Uterus (tissue), 3 donors: ENCODE measurements at regions not wholly inside any gene's neighbourhood (a gene's known extent, or its start where the extent isn't known, plus 50 kb on each side); places are given as distances from the start of the nearest gene placed in this dataset.
"Not testable (repeated sequence)": the region's sequence is repeated elsewhere in the genome, so short reads cannot be mapped to it uniquely, and the experiment has no call there.

ENCODE experiments used
- DNase-seq, 2 donors: peaks; one replicate each; pipeline ENCODE4 v3.0.0-alpha.2; 2019 to 2020
- H3K27ac ChIP-seq, 2 donors: fragments of 200-600 bp; sonication (generic); 1 replicate in 1 of 2; 2 replicates in 1 of 2; pipeline ENCODE4 v1.5.1; 2016 to 2018
- H3K27me3 ChIP-seq, 2 donors: fragments of 200-600 bp; sonication (generic); one replicate each; pipeline ENCODE4 v1.5.1; 2018 to 2019; ENCODE audit warnings: control low read depth in 1 of 2
- H3K36me3 ChIP-seq, 2 donors: fragments of 200-600 bp; sonication (generic); one replicate each; pipeline ENCODE4 v1.5.1; 2019; ENCODE audit warnings: control low read depth in 1 of 2
- H3K4me1 ChIP-seq, 2 donors: fragments of 200-600 bp; sonication (generic); one replicate each; pipeline ENCODE4 v1.5.1; 2018 to 2019; ENCODE audit warnings: control low read depth in 1 of 2
- H3K4me3 ChIP-seq, 2 donors: fragments of 200-600 bp; sonication (generic); 1 replicate in 1 of 2; 2 replicates in 1 of 2; pipeline ENCODE4 v1.5.1; 2018 to 2019; ENCODE audit warnings: mild to moderate bottlenecking in 1 of 2
- H3K9me3 ChIP-seq, 2 donors: fragments of 200-600 bp; sonication (generic); one replicate each; pipeline ENCODE4 v1.5.1; 2019; ENCODE audit warnings: control low read depth in 1 of 2
- POLR2A ChIP-seq, 2 donors: fragments of 450-650 bp; IDR thresholded peaks; one replicate each; pipeline ENCODE4 v1.6.1; 2016; ENCODE audit warnings: antibody characterized with exemption in 2 of 2, mild to moderate bottlenecking in 1 of 2, moderate library complexity in 1 of 2
- intact Hi-C: fragments of 100-400 bp; cut with DNase I; formaldehyde crosslinking; loops from one replicate; pipeline ENCODE4 v1.15.1; 2023; ENCODE audit warnings: low total_unique reads
- TF ChIP-seq, protein P1 (sequence below), 4 experiments: fragments of 200-600 bp in 2 of 4; fragments of 450-650 bp in 2 of 4; sonication (generic) in 2 of 4; IDR thresholded peaks; one replicate each; pipeline ENCODE4 v1.5.1; 2016 to 2019; ENCODE audit warnings: antibody characterized with exemption in 4 of 4, mild to moderate bottlenecking in 2 of 4, moderate library complexity in 1 of 4
- donor health status: DM: yes; HTN: yes; CAD: no.

DNA sequence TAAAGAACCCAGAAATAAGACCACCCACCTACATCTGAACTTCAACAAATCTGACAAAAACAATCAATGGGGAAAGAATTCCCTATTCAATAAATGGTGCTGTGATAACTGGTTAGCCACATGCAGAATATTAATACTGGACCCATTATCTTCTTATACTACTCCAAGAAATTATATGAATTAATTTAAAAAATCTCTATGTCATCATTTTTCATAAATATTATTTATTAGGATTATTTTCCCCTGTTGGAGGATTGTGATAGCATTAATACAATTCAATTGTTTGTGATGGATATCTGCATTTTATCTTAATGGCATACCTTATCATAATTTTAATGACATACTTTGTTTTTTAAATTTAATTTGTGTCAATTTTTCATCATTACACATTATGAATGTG, 682.2 kb upstream of the CTNND2 start:
- H3K9me3 ChIP-seq: no peaks in the 10 kb centered on the region
- no peaks in the 10 kb centered on the region for H3K27me3 ChIP-seq
- intact Hi-C loops: no loop called here
- TF ChIP-seq, protein P1, sequence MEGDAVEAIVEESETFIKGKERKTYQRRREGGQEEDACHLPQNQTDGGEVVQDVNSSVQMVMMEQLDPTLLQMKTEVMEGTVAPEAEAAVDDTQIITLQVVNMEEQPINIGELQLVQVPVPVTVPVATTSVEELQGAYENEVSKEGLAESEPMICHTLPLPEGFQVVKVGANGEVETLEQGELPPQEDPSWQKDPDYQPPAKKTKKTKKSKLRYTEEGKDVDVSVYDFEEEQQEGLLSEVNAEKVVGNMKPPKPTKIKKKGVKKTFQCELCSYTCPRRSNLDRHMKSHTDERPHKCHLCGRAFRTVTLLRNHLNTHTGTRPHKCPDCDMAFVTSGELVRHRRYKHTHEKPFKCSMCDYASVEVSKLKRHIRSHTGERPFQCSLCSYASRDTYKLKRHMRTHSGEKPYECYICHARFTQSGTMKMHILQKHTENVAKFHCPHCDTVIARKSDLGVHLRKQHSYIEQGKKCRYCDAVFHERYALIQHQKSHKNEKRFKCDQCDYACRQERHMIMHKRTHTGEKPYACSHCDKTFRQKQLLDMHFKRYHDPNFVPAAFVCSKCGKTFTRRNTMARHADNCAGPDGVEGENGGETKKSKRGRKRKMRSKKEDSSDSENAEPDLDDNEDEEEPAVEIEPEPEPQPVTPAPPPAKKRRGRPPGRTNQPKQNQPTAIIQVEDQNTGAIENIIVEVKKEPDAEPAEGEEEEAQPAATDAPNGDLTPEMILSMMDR (IDR thresholded peaks at IDR 0.05): no peak
- TF ChIP-seq POLR2A (IDR thresholded peaks at IDR 0.05): no peak
- H3K4me3 ChIP-seq: no peak overlapping the region
- H3K4me1 ChIP-seq: no peaks in the 10 kb centered on the region
- H3K36me3 ChIP-seq: no peaks in the 10 kb centered on the region
- no peak for DNase-seq
- no peak overlapping the region for H3K27ac ChIP-seq

DNA sequence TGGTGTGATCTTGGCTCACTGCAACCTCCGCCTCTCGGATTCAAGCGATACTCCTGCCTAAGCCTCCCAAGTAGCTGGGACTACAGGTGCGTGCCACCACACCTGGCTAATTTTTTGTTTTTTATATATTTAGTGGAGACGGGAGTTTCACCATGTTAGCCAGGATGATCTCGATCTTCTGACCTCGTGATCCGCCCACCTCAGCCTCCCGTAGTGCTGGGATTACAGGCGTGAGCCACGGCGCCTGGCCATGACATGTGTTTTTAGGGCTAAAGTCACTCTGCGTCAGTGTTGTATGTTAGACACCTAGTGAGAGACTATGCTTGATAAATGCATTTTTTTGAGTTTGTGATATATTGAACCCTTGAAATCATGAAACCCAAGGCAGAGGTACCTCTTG, 674.6 kb upstream of the CTNND2 start:
- H3K4me1 ChIP-seq, H3K27ac ChIP-seq, intact Hi-C loops, H3K36me3 ChIP-seq, H3K9me3 ChIP-seq, DNase-seq, H3K27me3 ChIP-seq, H3K4me3 ChIP-seq: not testable (repeated sequence)

DNA sequence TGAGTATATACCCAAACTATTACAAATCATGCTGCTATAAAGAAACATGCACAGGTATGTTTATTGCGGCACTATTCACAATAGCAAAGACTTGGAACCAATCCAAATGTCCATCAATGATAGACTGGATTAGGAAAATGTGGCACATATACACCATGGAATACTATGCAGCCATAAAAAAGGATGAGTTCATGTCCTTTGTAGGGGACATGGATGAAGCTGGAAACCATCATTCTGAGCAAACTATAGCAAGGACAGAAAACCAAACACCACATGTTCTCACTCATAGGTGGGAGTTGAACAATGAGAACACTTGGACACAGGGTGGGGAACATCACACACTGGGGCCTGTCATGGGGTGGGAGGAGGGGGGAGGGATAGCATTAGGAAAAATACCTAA, 672.7 kb upstream of the CTNND2 start:
- DNase-seq, H3K9me3 ChIP-seq, H3K4me3 ChIP-seq, H3K27ac ChIP-seq, H3K4me1 ChIP-seq, H3K27me3 ChIP-seq, H3K36me3 ChIP-seq, intact Hi-C loops: not testable (repeated sequence)

DNA sequence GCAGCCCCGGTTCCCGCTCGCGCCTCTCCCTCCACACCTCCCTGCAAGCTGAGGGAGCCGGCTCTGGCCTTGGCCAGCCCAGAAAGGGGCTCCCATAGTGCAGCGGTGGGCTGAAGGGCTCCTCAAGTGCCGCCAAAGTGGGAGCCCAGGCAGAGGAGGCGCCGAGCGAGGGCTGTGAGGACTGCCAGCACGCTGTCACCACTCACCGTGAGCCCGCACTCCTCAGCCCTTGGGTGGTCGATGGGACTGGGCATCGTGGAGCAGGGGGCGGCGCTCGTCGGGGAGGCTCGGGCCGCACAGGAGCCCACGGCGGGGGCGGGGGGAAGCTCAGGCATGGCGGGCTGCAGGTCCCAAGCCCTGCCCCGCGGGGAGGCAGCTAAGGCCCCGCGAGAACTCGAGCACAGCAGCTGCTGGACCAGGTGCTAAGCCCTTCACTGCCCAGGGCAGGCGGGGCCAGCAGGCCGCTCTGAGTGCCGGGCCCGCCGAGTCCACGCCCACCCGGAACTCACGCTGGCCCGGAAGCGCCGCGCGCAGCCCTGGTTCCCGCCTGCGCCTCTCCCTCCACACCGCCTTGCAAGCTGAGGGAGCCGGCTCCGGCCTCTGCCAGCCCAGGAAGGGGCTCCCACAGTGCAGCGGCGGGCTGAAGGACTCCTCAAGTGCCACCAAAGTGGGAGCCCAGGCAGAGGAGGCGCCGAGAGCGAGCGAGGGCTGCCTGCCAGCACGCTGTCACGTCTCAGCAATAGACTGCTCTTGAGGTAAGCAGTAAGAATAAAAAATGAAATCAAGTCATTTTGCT, 670.2 kb upstream of the CTNND2 start:
- H3K4me1 ChIP-seq, H3K36me3 ChIP-seq, H3K27me3 ChIP-seq, intact Hi-C loops, H3K4me3 ChIP-seq, H3K9me3 ChIP-seq, DNase-seq, H3K27ac ChIP-seq: not testable (repeated sequence)

DNA sequence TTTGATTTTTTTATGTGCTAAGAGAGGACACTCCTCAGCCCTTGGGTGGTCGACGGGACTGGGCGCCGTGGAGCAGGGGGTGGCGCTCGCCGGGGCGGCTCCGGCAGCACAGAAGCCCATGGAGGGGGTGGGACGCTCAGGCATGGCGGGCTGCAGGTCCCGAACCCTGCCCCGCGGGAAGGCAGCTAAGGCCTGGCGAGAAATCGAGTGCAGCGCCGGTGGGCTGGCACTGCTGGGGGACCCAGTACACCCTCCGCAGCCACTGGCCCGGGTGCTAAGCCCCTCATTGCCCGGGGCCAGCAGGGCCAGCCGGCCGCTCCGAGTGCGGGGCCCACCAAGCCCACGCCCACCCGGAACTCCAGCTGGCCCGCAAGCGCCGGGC, 669.7 kb upstream of the CTNND2 start:
- H3K36me3 ChIP-seq, intact Hi-C loops, H3K27ac ChIP-seq, H3K9me3 ChIP-seq, DNase-seq, H3K4me1 ChIP-seq, H3K27me3 ChIP-seq, H3K4me3 ChIP-seq: not testable (repeated sequence)

DNA sequence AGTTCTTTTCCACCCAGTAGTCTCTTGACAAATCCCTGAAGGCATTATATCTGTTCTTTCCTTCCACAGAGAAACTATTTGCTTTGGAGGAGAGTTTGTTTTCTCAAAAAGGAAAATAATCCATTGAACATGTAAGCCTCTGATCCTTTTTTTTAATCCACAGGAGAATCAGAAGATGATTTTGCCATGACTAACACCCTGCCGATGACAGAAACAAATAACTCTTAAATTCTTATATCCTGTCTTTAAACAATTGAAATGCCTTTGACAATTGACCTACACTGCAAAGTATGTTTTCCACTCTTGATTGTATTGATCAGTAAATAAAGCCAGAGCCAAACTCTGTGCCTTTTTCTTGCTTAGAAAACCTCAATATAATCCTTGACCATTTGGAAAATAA, 666.4 kb upstream of the CTNND2 start:
- Histone ChIP-seq H3K4me3 (no peak overlapping the region), H3K36me3 (no peaks in the 10 kb centered on the region), H3K27me3 (no peaks in the 10 kb centered on the region), H3K4me1 (no peaks in the 10 kb centered on the region), H3K9me3 (no peaks in the 10 kb centered on the region), H3K27ac (no peak overlapping the region)
- TF ChIP-seq, protein P1 (IDR thresholded peaks at IDR 0.05): no peak
- no peak for TF ChIP-seq POLR2A (IDR thresholded peaks at IDR 0.05)
- no peak for DNase-seq
- intact Hi-C loops: no loop called here

DNA sequence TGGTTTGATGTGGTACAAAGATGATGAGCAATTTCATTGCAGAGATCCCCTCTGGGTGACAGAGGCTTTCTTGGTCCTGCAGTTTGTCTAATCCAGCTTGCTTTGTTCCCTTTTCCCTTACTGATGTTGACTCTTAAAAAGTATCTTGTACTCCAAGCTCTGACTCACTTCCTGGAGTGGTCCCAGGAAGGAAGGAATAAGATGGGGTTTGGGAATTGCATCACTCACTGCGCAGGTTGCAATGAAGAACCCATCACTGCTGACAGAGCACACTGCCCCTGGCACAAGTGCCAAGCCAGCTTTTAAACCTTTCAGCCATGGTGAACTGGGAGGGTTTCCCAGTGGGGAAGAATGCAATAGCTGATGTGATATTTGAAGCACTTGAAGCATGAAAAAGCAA, 662.2 kb upstream of the CTNND2 start:
- H3K9me3 ChIP-seq: no peaks in the 10 kb centered on the region
- H3K4me3 ChIP-seq: no peak overlapping the region
- no peak for DNase-seq
- no peaks in the 10 kb centered on the region for H3K27me3 ChIP-seq
- intact Hi-C loops: no loop called here
- H3K4me1 ChIP-seq: no peaks in the 10 kb centered on the region
- no peaks in the 10 kb centered on the region for H3K36me3 ChIP-seq
- no peak for TF ChIP-seq POLR2A (IDR thresholded peaks at IDR 0.05)
- no peak overlapping the region for H3K27ac ChIP-seq

DNA sequence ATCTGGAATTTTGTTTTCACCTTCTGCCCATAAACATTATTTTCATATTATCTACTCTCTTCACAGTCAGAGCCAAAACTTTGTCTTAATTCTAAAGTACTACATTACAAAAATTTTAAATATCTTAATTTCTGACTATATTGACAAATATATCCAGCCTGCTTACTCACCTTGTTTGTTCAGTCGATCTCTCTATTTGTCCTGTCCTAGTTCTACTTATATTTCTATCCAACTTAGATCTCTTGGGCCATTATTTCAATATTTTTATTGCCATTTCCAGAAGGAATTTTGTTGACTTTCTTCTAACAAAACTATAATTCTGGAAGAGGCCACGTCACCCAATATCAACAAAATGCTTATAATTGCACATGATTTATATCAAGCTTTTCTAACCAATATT, 652.8 kb upstream of the CTNND2 start:
- intact Hi-C loops: no loop called here
- TF ChIP-seq, protein P1 (IDR thresholded peaks at IDR 0.05): no peak
- no peak for TF ChIP-seq POLR2A (IDR thresholded peaks at IDR 0.05)
- Histone ChIP-seq H3K9me3 (no peaks in the 10 kb centered on the region), H3K27me3 (no peaks in the 10 kb centered on the region), H3K36me3 (no peaks in the 10 kb centered on the region), H3K4me1 (no peaks in the 10 kb centered on the region), H3K4me3 (no peak overlapping the region), H3K27ac (no peak overlapping the region)
- DNase-seq: no peak
